DND-41 (cell line): ENCODE measurements at regions not wholly inside any gene's neighbourhood (a gene's known extent, or its start where the extent isn't known, plus 50 kb on each side); places are given as distances from the start of the nearest gene placed in this dataset.

Experiments
- ATAC-seq: fragments of 200-7000 bp; cut with Tn5 transposase; 3 replicates; pipeline ENCODE4 v1.9.1; 2021; ENCODE audit warnings: low read depth; ENCODE audit not compliant: insufficient read depth
- DNase-seq: peaks from one replicate; pipeline ENCODE4 v3.0.0-alpha.2; 2020
- H2AFZ ChIP-seq: 2 replicates; pipeline ENCODE4 v1.6.0; 2012; ENCODE audit warnings: low read depth, low read length
- H3K27ac ChIP-seq: 2 replicates; pipeline ENCODE4 v1.5.1; 2012; ENCODE audit warnings: low read length, inconsistent platforms
- H3K27me3 ChIP-seq: fragments of 200-600 bp; sonication (generic); 2 replicates; pipeline ENCODE4 v1.6.0; 2012; ENCODE audit warnings: low read length, mild to moderate bottlenecking, inconsistent platforms; ENCODE audit not compliant: insufficient read depth, poor library complexity
- H3K36me3 ChIP-seq: 2 replicates; pipeline ENCODE4 v1.5.1; 2012; ENCODE audit warnings: low read length, inconsistent platforms; ENCODE audit not compliant: insufficient read depth
- H3K4me1 ChIP-seq: 2 replicates; pipeline ENCODE4 v1.5.1; 2012; ENCODE audit warnings: mild to moderate bottlenecking, low read length; ENCODE audit not compliant: insufficient read depth
- H3K4me2 ChIP-seq: 2 replicates; pipeline ENCODE4 v1.6.0; 2012; ENCODE audit warnings: mild to moderate bottlenecking, moderate library complexity, low read length, inconsistent platforms; ENCODE audit not compliant: insufficient read depth
- H3K4me3 ChIP-seq, 2 experiments: fragments of 200-600 bp in 1 of 2; shearing (Covaris generic) in 1 of 2; 2 replicates each; pipeline ENCODE4 v1.5.1; 2012 to 2016; ENCODE audit warnings: inconsistent platforms in 2 of 2, low read length in 2 of 2, mild to moderate bottlenecking in 2 of 2, low read depth in 1 of 2, moderate library complexity in 1 of 2
- H3K79me2 ChIP-seq: 2 replicates; pipeline ENCODE4 v1.6.0; 2012; ENCODE audit warnings: low read length, inconsistent platforms; ENCODE audit not compliant: insufficient read depth
- H3K9ac ChIP-seq: 2 replicates; pipeline ENCODE4 v1.6.0; 2012; ENCODE audit warnings: low read depth, mild to moderate bottlenecking, inconsistent platforms, low read length, moderate library complexity
- H3K9me3 ChIP-seq: 2 replicates; pipeline ENCODE4 v1.5.1; 2012; ENCODE audit warnings: low read length, moderate library complexity, mild to moderate bottlenecking, inconsistent platforms; ENCODE audit not compliant: insufficient read depth, severe bottlenecking
- H4K20me1 ChIP-seq: 2 replicates; pipeline ENCODE4 v1.6.0; 2012; ENCODE audit warnings: low read length; ENCODE audit not compliant: insufficient read depth
- CTCF ChIP-seq: IDR thresholded peaks from 2 replicates; pipeline ENCODE4 v1.5.1; 2012; ENCODE audit warnings: borderline replicate concordance, low read length, moderate library complexity, mild to moderate bottlenecking; ENCODE audit not compliant: poor library complexity, severe bottlenecking; ENCODE audit errors: extremely low read depth
- EZH2 ChIP-seq: IDR thresholded peaks from 3 replicates; pipeline ENCODE4 v1.6.1; 2012; ENCODE audit warnings: borderline replicate concordance, low read depth, mild to moderate bottlenecking, moderate library complexity, low read length, inconsistent platforms; ENCODE audit not compliant: severe bottlenecking

DNA sequence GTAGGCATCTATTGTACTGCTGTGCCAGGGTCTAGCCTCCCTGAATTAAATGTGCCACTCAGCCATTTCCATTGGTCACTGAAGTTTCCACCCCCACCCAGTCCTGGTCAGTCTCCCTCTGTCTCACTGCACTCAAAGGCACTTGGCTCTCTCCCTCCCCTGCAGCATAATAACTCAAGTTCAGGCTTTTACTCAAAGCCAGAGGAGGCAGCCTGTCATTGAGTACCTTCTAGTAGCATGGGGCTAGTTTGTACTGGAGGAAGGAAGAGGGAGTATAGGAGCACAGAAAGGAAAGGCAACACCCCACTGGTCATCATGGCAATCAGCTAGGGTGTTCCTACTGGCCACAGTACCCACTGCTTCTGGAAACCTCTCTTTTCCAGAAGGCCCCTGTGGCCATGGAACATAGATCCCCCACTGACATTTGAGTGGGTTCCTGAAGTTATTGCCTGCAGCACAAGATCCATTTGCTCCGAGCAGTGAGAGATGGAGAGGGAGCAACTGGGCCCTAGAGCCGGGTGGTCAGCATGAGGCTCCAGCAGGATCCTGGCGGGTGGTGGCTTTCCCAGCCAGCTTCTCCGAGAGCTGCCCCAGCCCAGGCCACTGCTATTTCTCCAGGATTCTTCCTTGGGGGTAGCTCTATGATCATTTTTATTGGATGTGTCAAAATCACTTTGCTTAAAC lies 89.9 kb upstream of the CPEB4 start:
- Histone ChIP-seq H3K4me2 (no peak overlapping the region), H3K79me2 (no peaks in the 10 kb centered on the region), H3K27ac (no peak overlapping the region), H3K9ac (no peak overlapping the region), H3K9me3 (no peaks in the 10 kb centered on the region), H3K27me3 (no peaks in the 10 kb centered on the region), H3K4me3 (no peak overlapping the region), H3K36me3 (no peaks in the 10 kb centered on the region), H4K20me1 (no peaks in the 10 kb centered on the region), H3K4me1 (no peaks in the 10 kb centered on the region), H2AFZ (no peak overlapping the region)
- DNase-seq (no peak), ATAC-seq (no peak)
- TF ChIP-seq CTCF, result no peak
- no peak for TF ChIP-seq EZH2

DNA sequence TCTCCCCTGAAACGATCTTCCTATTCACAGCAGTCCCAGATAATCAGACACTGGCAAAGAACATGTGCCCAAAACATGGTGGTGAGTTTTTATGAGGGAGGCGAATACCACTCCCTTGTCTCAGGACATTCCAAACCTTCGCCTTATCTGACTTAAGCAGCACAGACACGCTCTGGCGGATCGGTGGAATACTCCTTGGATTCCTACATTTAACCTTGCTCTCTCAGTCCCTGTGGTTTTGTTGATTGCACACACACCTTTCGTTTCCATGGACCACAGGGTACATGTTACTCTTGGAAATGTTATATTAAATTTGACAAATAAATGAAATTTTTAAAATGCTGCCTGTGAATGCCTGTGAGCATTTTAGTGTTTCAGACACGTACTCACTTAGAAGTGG lies 87.8 kb upstream of the CPEB4 start:
- Histone ChIP-seq H3K4me2 (no peak overlapping the region), H2AFZ (0 out of 2 replicates have a peak overlapping the region, but pooled peaks have one; percentile 20), H3K79me2 (no peaks in the 10 kb centered on the region)

DNA sequence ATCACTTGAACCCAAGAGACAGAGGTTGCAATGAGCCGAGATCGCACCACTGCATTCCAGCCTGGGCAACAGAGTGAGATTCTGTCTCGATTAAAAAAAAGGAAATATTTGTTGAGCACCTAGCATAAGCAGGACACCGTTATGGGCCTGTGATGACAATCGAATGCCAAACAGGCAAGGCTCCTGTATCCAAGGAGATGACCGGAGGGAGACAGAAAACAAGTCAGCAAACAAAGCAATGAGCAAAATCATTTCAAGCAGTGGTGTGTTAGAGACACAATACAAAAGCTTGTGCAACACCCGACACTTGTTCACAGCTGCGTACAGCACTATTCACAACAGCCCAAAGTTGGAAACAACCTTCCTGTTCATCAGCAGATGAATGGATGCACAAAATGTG lies 87.1 kb upstream of the CPEB4 start:
- no peak for TF ChIP-seq EZH2
- TF ChIP-seq CTCF, result no peak
- Histone ChIP-seq H4K20me1 (no peaks in the 10 kb centered on the region), H3K4me1 (no peaks in the 10 kb centered on the region), H3K4me3 (no peak overlapping the region), H3K27ac (no peak overlapping the region), H3K4me2 (no peak overlapping the region), H3K27me3 (no peaks in the 10 kb centered on the region), H3K36me3 (no peaks in the 10 kb centered on the region), H3K79me2 (no peaks in the 10 kb centered on the region), H2AFZ (no peak overlapping the region), H3K9ac (no peak overlapping the region), H3K9me3 (peaks cover 2% of the 10 kb centered on the region)
- DNase-seq (no peak), ATAC-seq (no peak)

More for the DNA sequence above, 87.8 kb upstream of the CPEB4 start:
- Histone ChIP-seq H3K36me3 (no peaks in the 10 kb centered on the region), H4K20me1 (no peaks in the 10 kb centered on the region), H3K9me3 (peaks cover 2% of the 10 kb centered on the region), H3K27ac (no peak overlapping the region), H3K4me3 (no peak overlapping the region), H3K9ac (no peak overlapping the region), H3K4me1 (no peaks in the 10 kb centered on the region), H3K27me3 (no peaks in the 10 kb centered on the region)
- ATAC-seq, result no peak
- DNase-seq, result no peak
- TF ChIP-seq EZH2, result no peak
- TF ChIP-seq CTCF, result no peak

DNA sequence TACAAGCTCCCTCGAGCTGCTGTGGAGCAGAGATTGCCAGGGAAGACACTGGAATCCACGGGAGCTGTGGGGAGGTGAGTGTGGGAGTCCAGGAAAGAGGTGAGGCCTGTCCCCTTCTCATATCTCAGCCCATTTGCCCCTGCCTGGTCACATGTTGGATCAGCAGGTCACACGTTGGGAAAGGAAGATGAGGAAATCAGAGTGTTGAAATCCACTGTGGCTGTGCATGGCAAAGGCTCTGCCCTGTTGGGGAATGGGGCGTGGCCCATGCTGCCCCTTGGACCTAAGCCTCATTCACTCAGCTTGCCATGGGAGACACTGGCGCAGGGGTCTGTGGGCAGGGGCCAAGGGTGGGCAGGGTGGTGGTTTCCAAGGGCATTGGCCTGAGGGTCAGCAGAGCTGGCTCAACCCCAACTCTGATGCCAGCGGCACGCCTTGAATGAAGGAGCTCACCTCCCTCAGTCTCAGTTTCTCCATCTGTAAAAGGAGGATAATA lies 85.4 kb upstream of the CPEB4 start:
- Histone ChIP-seq H4K20me1 (no peaks in the 10 kb centered on the region), H3K36me3 (no peaks in the 10 kb centered on the region), H3K4me2 (no peak overlapping the region), H3K27me3 (no peaks in the 10 kb centered on the region), H3K79me2 (no peaks in the 10 kb centered on the region), H3K9ac (no peak overlapping the region), H2AFZ (no peak overlapping the region), H3K9me3 (peaks cover 2% of the 10 kb centered on the region), H3K4me3 (no peak overlapping the region), H3K4me1 (no peaks in the 10 kb centered on the region), H3K27ac (no peak overlapping the region)
- ATAC-seq, result no peak
- DNase-seq, result no peak
- TF ChIP-seq EZH2, result no peak
- no peak for TF ChIP-seq CTCF
